ENCODE measurements at regions not wholly inside any gene's neighbourhood (a gene's known extent, or its start where the extent isn't known, plus 50 kb on each side); places are given as distances from the start of the nearest gene placed in this dataset.

GRCh38 chr19:5216141-5216847 is 124.3 kb downstream of the PTPRS start:
- no peak for DNase-seq

- no peak for DNase-seq
Measured at GRCh38 chr19:5215431-5215830, 125.2 kb downstream of the PTPRS start.

GRCh38 chr19:5214902-5215301 is 125.7 kb downstream of the PTPRS start:
- DNase-seq = no peak

DNA sequence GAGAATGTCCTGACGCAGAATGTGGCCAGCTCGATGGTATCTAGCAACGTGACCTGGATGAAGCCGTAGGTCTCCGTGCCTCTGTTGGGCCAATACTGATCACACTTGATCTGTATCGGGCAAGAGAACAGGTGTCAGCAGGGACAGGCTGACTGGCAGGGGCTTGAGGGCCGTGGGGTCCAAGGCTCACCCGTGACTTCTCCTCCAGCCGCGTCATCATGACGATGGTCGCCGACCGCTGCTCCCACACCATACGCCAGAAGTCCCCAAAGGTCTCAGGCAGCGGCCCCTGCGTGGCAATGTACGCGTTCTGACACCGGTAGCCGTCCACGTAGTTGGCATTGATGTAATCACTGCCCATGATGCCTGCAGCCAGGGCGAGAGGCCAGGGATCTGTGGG is 126.2 kb downstream of the PTPRS start:
- no peak for DNase-seq

DNA sequence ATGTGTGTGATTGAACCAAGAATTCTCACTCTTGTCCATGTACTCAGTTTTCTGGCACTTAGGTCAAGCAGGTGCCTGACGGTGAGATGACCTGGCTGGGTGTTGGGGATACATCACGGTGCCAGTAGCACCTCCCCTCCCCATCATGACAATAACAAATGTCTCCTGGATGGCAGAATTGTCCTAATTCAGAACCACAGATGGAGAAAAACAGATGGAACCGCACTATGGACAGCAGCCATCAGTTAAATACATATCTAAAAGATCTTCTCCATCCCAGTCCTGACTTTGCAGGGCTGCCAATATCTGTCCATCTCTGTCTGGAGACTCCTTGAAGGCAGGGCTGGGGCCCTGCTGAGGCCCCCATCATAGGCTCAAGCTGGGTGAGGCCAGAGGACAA is 126.9 kb downstream of the PTPRS start:
- DNase-seq = no peak

DNA sequence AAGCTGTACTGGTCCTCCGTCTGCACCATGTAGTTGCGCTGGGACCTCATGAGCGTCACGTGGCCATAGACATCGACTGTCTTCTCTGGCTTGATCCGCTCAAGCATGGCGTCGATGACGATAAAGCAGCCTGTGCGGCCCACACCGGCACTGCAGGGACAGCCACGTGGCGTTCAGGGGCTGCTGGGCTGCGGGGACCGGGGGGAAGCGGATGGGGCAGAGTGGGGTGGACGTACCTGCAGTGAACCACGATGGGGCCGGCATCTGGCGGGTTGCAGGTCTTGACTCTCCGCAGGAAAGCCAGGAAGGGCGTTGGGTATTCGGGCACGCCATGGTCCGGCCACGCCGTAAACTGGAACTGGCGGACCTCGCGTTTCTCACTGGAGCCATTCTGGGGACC is 128.5 kb downstream of the PTPRS start:
- DNase-seq = no peak

DNA sequence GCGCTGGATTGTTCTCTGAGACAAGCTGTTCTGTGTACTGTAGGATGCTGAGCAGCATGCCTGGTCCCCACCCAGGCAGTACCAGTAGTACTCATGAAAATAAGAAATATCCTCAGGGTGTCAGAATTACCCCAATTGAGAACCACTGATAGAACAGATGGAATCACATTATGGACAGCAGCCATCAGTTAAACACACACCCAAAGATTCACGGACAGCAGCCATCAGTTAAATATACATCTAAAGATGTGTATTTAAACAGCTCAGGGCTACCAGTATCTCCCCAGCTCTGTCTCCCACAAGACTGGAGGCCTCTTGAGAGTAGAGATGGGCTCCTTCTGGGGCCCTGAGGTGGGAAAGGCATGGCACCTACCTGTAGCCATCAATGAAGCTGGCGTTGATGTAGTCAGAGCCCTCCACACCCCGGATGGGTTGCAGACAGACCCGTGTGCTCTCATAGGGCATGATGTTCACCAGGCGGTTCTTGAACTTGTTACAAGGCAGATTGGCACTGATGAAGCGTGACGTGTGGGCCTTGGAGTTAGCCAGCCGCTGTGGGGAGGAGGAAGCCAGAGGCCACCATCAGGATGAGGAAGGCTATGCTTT is 129.3 kb downstream of the PTPRS start:
- DNase-seq = no peak

- DNase-seq = no peak
Measured at GRCh38 chr19:5210556-5210955, 130.1 kb downstream of the PTPRS start.

GRCh38 chr19:5207806-5208205 is 132.8 kb downstream of the PTPRS start:
- DNase-seq = no peak

- no peak for DNase-seq
Measured at GRCh38 chr19:5206751-5207075, 133.9 kb downstream of the PTPRS start.

- no peak for DNase-seq
Measured at GRCh38 chr19:5205937-5206750, 134.5 kb downstream of the PTPRS start.

GRCh38 chr19:5205381-5205780 is 135.2 kb downstream of the PTPRS start:
- no peak for DNase-seq

DNA sequence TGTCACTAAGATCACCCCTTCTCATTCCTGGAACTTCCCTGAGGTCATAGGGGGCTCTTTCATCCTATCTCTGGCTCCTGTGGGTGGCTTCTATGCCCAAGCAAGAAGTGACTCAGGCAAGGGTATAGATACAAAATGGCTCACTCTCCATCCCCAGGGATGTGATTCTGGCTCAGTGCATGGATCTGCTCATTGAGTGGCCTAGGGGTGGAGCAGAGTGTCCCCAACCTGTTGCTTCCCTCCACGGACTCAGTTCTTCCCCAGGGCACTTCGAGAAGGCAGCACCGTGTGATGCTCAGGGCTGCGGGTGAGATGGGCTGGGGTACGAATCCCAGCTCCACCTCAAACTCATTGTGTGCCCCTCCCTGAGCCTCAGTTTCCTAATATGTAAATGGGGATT is 136.4 kb downstream of the PTPRS start:
- no peak for DNase-seq

Measured in NCI-H1092 treated with DMSO at 0.1 percent for 48 hours (cell line).